ENCODE measurements at regions not wholly inside any gene's neighbourhood (a gene's known extent, or its start where the extent isn't known, plus 50 kb on each side); places are given as distances from the start of the nearest gene placed in this dataset.
A peak's percentile ranks its signal among the peaks of the same experiment; 100 is the strongest.

- no peak overlapping the region for H3K4me3 Mint-ChIP-seq
- ATAC-seq (peak; percentile 89), DNase-seq (ENCODE audit: low spot score) (peak; percentile 78)
- ChIA-PET CTCF (interaction anchor here (0.6 to 8.4 kb wide), 52 partner anchors 8 to 1297 kb away, joined by 3 to 186 read pairs (median 4); partner anchors contain the start of gene SUPT3H), POLR2A (interaction anchor here (1.2 kb wide), 1 partner anchor 791 kb away, joined by 4 read pairs; no protein-coding TSS in a partner anchor)
- H3K4me1 Mint-ChIP-seq: peaks cover 41% of the 10 kb centered on the region
- H3K27me3 Mint-ChIP-seq (ENCODE audit: low read depth): peaks cover 4% of the 10 kb centered on the region
- 0 out of 2 replicates have a peak, but pooled peaks have one; percentile 33 for TF ChIP-seq CTCF (IDR thresholded peaks at IDR 0.05)
- TF ChIP-seq FOXK1 (CRISPR knock-in tag; IDR thresholded peaks at IDR 0.05): no peak
- H3K9me3 Mint-ChIP-seq: no peaks in the 10 kb centered on the region
- H3K36me3 Mint-ChIP-seq: no peaks in the 10 kb centered on the region
- no peak overlapping the region for H3K27ac Mint-ChIP-seq
Observed at GRCh38 chr6:44630125-44631028, 242.9 kb downstream of the CDC5L start.

- Mint-ChIP-seq H3K4me1 (peaks cover 25% of the 10 kb centered on the region), H3K9me3 (no peaks in the 10 kb centered on the region), H3K4me3 (no peak overlapping the region), H3K27me3 (ENCODE audit: low read depth) (no peaks in the 10 kb centered on the region; the same call in none of the 2 replicates), H3K36me3 (no peaks in the 10 kb centered on the region), H3K27ac (no peak overlapping the region)
- POLR2A ChIA-PET: no interaction called here
- CTCF ChIA-PET: interaction anchor here (1.0 to 8.4 kb wide), 5 partner anchors 23 to 1083 kb away, joined by 3 to 186 read pairs (median 31); no protein-coding TSS in a partner anchor
- ATAC-seq (no peak), DNase-seq (ENCODE audit: low spot score) (no peak)
- TF ChIP-seq AR (CRISPR knock-in tag; IDR thresholded peaks at IDR 0.05): no peak
- no peak for TF ChIP-seq JUN (CRISPR knock-in tag; IDR thresholded peaks at IDR 0.05)
- no peak for TF ChIP-seq TP53 (CRISPR knock-in tag; IDR thresholded peaks at IDR 0.05)
- no peak for TF ChIP-seq NR2C2 (CRISPR knock-in tag; IDR thresholded peaks at IDR 0.05)
- no peak for TF ChIP-seq CTCF (IDR thresholded peaks at IDR 0.05)
- no peak for TF ChIP-seq E2F4 (CRISPR knock-in tag; IDR thresholded peaks at IDR 0.05; ENCODE audit: borderline replicate concordance, low read depth)
- no peak for TF ChIP-seq ZNF512 (CRISPR knock-in tag; IDR thresholded peaks at IDR 0.05; ENCODE audit: borderline replicate concordance)
- no peak for TF ChIP-seq IRF2 (CRISPR knock-in tag; IDR thresholded peaks at IDR 0.05; ENCODE audit: borderline replicate concordance, low read depth)
Observed at GRCh38 chr6:44631968-44632367, 244.5 kb downstream of the CDC5L start.
